HepG2 (cell line): ENCODE measurements at regions not wholly inside any gene's neighbourhood (a gene's known extent, or its start where the extent isn't known, plus 50 kb on each side); places are given as distances from the start of the nearest gene placed in this dataset.

Source experiments
- ATAC-seq: fragments of 200-7000 bp; cut with Tn5 transposase; 3 replicates; pipeline ENCODE4 v1.9.1; 2020; ENCODE audit warnings: mild to moderate bottlenecking, moderate library complexity
- BruUV-seq: library from RNA; stranded (reverse); fragments of 400-500 nt; replicated peaks from 2 replicates; lab custom pipeline; 2021; lab: Mats Ljungman, UMichigan
- CTCF ChIA-PET: fragments of 300-600 bp; formaldehyde crosslinking; extraction: SDS; loops from one replicate; lab custom pipeline; 2021; ENCODE audit warnings: low total read pairs, inconsistent platforms, low intra/inter-chr PET ratio; lab: Yijun Ruan, JAX
- POLR2A ChIA-PET: fragments of 350-600 bp; sonication (Branson Sonifier 250); formaldehyde crosslinking; loops from one replicate; lab custom pipeline; 2020; ENCODE audit warnings: antibody characterized with exemption, inconsistent platforms; lab: Yijun Ruan, JAX
- DNase-seq: peaks from one replicate; pipeline ENCODE4 v3.0.0-alpha.2; 2015; ENCODE audit warnings: low spot score
- FAIRE-seq: peaks from 3 replicates; lab custom pipeline; 2011; peaks lifted over from hg19 to GRCh38; lab: Jason Lieb, UNC
- H2AFZ ChIP-seq: one replicate; pipeline ENCODE4 v1.6.1; 2011; ENCODE audit warnings: low read length, inconsistent platforms
- H3K27ac ChIP-seq: fragments of 300-600 bp; 3 replicates; pipeline ENCODE4 v1.8.0; 2011; ENCODE audit warnings: mixed run types, mild to moderate bottlenecking, mixed read lengths, low read length, inconsistent platforms; ENCODE audit not compliant: insufficient read depth; ENCODE audit errors: extremely low read length
- H3K27me3 ChIP-seq, 2 experiments: fragments of 200-600 bp in 1 of 2; 2 replicates in 1 of 2; 3 replicates in 1 of 2; pipeline versions ENCODE4 v1.6.0 to v1.8.0; 2011; ENCODE audit warnings: low read length in 2 of 2, mild to moderate bottlenecking in 2 of 2, moderate library complexity in 2 of 2, inconsistent platforms in 1 of 2; ENCODE audit not compliant: insufficient read depth in 2 of 2, control insufficient read depth in 1 of 2
- H3K36me3 ChIP-seq, 2 experiments: fragments of 200-600 bp in 1 of 2; replicated peaks in 1 of 2; 2 replicates in 1 of 2; 3 replicates in 1 of 2; pipeline versions ENCODE4 v1.5.1 to v1.8.0; 2011; ENCODE audit warnings: low read length in 2 of 2, inconsistent platforms in 1 of 2; ENCODE audit not compliant: insufficient read depth in 2 of 2, control insufficient read depth in 1 of 2
- H3K4me1 ChIP-seq: 2 replicates; pipeline ENCODE4 v1.5.1; 2012; ENCODE audit warnings: low read length, inconsistent platforms; ENCODE audit not compliant: insufficient read depth
- H3K4me2 ChIP-seq: 2 replicates; pipeline ENCODE4 v1.6.0; 2011; ENCODE audit warnings: low read depth, low read length, inconsistent platforms
- H3K4me3 ChIP-seq, 3 experiments: fragments of 200-600 bp in 1 of 3; sonication (generic), shearing (Covaris generic) in 1 of 3; replicated peaks in 1 of 3; 2 replicates each; pipeline ENCODE4 v1.5.1; 2011 to 2016; ENCODE audit warnings: low read length in 3 of 3, inconsistent platforms in 2 of 3, low read depth in 2 of 3, mild to moderate bottlenecking in 2 of 3, control low read depth in 1 of 3, mixed read lengths in 1 of 3; ENCODE audit not compliant: insufficient read depth in 1 of 3
- H3K79me2 ChIP-seq: one replicate; pipeline ENCODE4 v1.6.1; 2011; ENCODE audit warnings: low read length, inconsistent platforms; ENCODE audit not compliant: insufficient read depth
- H3K9ac ChIP-seq: 2 replicates; pipeline ENCODE4 v1.6.0; 2011; ENCODE audit warnings: mild to moderate bottlenecking, low read depth, low read length, inconsistent platforms; ENCODE audit not compliant: insufficient read depth
- H3K9me3 ChIP-seq: 2 replicates; pipeline ENCODE4 v1.5.1; 2012; ENCODE audit warnings: mild to moderate bottlenecking, low read length
- H4K20me1 ChIP-seq: 2 replicates; pipeline ENCODE4 v1.6.0; 2011; ENCODE audit warnings: inconsistent platforms, mild to moderate bottlenecking, low read length, moderate library complexity; ENCODE audit not compliant: insufficient read depth
- EZH2 ChIP-seq: conservative IDR thresholded peaks from 2 replicates; pipeline ENCODE4 v1.6.1; 2012; ENCODE audit warnings: mild to moderate bottlenecking, low read depth, low read length, moderate library complexity
- FLYWCH1 ChIP-seq: sonication (generic); formaldehyde crosslinking; IDR thresholded peaks from 2 replicates; pipeline ENCODE4 v1.8.1; 2023; ENCODE audit warnings: mild to moderate bottlenecking, missing genetic modification reagents
- HNRNPK ChIP-seq: fragments of 200-400 bp; formaldehyde crosslinking; IDR thresholded peaks from 2 replicates; pipeline ENCODE4 v1.6.1; 2018; ENCODE audit warnings: low read length, low read depth, moderate library complexity, mild to moderate bottlenecking; ENCODE audit not compliant: poor library complexity, severe bottlenecking
- NFE2 ChIP-seq: sonication (generic); formaldehyde crosslinking; IDR thresholded peaks from 2 replicates; pipeline ENCODE4 v1.4.0; 2020; ENCODE audit warnings: missing genetic modification reagents
- PCBP2 ChIP-seq: fragments of 200-400 bp; formaldehyde crosslinking; optimal IDR thresholded peaks from 2 replicates; pipeline ENCODE3; 2018; ENCODE audit warnings: low read length, low read depth; ENCODE audit not compliant: poor library complexity, severe bottlenecking
- SYNCRIP ChIP-seq: fragments of 200-400 bp; formaldehyde crosslinking; IDR thresholded peaks from 2 replicates; pipeline ENCODE4 v1.6.1; 2018; ENCODE audit warnings: mild to moderate bottlenecking, low read depth, low read length; ENCODE audit not compliant: insufficient read depth
- TCF7 ChIP-seq: sonication (generic); IDR thresholded peaks from 2 replicates; pipeline ENCODE4 v1.6.1; 2016; ENCODE audit warnings: antibody characterized with exemption, low read depth
- TIGD3 ChIP-seq: sonication (generic); formaldehyde crosslinking; IDR thresholded peaks from 2 replicates; pipeline ENCODE4 v1.5.1; 2020; ENCODE audit warnings: mild to moderate bottlenecking, missing genetic modification reagents, borderline replicate concordance
- ZNF556 ChIP-seq: sonication (generic); formaldehyde crosslinking; IDR thresholded peaks from 2 replicates; pipeline ENCODE4 v1.4.0; 2020; ENCODE audit warnings: mild to moderate bottlenecking, missing genetic modification reagents, borderline replicate concordance
- ZNF670 ChIP-seq: sonication (generic); formaldehyde crosslinking; IDR thresholded peaks from 2 replicates; pipeline ENCODE4 v1.8.0; 2022; ENCODE audit warnings: mild to moderate bottlenecking, missing genetic modification reagents, borderline replicate concordance
- ZNF776 ChIP-seq: sonication (generic); formaldehyde crosslinking; IDR thresholded peaks from 2 replicates; pipeline ENCODE4 v1.4.0; 2020; ENCODE audit warnings: mild to moderate bottlenecking, missing genetic modification reagents
- WGBS: methylation state at CpG from one replicate; pipeline ENCODE4 v1.1.6; 2017; ENCODE audit warnings: low lambda C conversion rate; 5-methylcytosine and 5-hydroxymethylcytosine counted together
- in situ Hi-C: cut with HindIII; loops from 2 replicates; pipeline ENCODE4 v1.10.0; 2017; ENCODE audit warnings: low pct_unique_long_range_greater_than_20kb; ENCODE audit not compliant: extremely low pct_ligation_motif_present
- intact Hi-C: fragments of 100-400 bp; cut with micrococcal nuclease; formaldehyde crosslinking; loops from one replicate; pipeline ENCODE4 v1.10.0; 2022; ENCODE audit not compliant: unreplicated experiment
- TF ChIP-seq, protein P1 (sequence below): sonication (generic); formaldehyde crosslinking; IDR thresholded peaks from 2 replicates; pipeline ENCODE4 v1.9.0; 2021; ENCODE audit warnings: missing genetic modification reagents, borderline replicate concordance
- TF ChIP-seq, protein P2 (sequence below): sonication (generic); formaldehyde crosslinking; IDR thresholded peaks from 2 replicates; pipeline ENCODE4 v1.8.1; 2022; ENCODE audit warnings: low read depth, mild to moderate bottlenecking, missing genetic modification reagents

- WGBS = 2% methylated on average over 2 of the region's 2 CpGs
- FAIRE-seq = no peak
Observed at GRCh38 chr17:71550675-71551074, 570.1 kb upstream of the SOX9 start.

DNA sequence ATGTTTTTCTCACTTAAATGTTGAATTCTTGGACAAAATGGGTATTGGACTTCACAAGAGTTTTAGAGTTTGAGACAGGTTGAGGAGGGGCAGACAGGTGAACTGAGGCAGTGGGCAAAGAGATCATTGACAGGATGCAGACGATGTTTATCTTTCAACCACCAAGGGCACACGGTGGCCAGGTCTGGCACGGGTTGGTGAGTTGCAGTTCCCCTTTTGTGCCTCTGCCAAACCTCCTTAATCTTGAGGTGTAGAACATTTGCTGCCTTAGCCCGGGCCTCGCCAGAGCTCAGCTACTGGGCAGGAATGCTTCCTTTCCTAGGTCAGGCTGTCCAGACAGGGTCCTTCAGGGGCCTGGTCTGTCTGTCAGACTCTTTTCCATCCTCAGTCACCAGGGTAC lies 567.4 kb upstream of the SOX9 start:
- WGBS = 0% methylated on average over 5 of the region's 5 CpGs
- TF ChIP-seq TIGD3 = no peak
- no peak for TF ChIP-seq EZH2
- TF ChIP-seq, protein P1, sequence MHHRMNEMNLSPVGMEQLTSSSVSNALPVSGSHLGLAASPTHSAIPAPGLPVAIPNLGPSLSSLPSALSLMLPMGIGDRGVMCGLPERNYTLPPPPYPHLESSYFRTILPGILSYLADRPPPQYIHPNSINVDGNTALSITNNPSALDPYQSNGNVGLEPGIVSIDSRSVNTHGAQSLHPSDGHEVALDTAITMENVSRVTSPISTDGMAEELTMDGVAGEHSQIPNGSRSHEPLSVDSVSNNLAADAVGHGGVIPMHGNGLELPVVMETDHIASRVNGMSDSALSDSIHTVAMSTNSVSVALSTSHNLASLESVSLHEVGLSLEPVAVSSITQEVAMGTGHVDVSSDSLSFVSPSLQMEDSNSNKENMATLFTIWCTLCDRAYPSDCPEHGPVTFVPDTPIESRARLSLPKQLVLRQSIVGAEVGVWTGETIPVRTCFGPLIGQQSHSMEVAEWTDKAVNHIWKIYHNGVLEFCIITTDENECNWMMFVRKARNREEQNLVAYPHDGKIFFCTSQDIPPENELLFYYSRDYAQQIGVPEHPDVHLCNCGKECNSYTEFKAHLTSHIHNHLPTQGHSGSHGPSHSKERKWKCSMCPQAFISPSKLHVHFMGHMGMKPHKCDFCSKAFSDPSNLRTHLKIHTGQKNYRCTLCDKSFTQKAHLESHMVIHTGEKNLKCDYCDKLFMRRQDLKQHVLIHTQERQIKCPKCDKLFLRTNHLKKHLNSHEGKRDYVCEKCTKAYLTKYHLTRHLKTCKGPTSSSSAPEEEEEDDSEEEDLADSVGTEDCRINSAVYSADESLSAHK (CRISPR knock-in tag) = no peak
- no peak for TF ChIP-seq ZNF776 (CRISPR knock-in tag)
- TF ChIP-seq FLYWCH1 = no peak
- TF ChIP-seq TCF7 = no peak
- TF ChIP-seq NFE2 = no peak
- TF ChIP-seq ZNF556 = no peak

More at GRCh38 chr17:71550675-71551074, 570.1 kb upstream of the SOX9 start:
- in situ Hi-C loops = no loop called here
- TF ChIP-seq SYNCRIP = no peak
- TF ChIP-seq, protein P2, sequence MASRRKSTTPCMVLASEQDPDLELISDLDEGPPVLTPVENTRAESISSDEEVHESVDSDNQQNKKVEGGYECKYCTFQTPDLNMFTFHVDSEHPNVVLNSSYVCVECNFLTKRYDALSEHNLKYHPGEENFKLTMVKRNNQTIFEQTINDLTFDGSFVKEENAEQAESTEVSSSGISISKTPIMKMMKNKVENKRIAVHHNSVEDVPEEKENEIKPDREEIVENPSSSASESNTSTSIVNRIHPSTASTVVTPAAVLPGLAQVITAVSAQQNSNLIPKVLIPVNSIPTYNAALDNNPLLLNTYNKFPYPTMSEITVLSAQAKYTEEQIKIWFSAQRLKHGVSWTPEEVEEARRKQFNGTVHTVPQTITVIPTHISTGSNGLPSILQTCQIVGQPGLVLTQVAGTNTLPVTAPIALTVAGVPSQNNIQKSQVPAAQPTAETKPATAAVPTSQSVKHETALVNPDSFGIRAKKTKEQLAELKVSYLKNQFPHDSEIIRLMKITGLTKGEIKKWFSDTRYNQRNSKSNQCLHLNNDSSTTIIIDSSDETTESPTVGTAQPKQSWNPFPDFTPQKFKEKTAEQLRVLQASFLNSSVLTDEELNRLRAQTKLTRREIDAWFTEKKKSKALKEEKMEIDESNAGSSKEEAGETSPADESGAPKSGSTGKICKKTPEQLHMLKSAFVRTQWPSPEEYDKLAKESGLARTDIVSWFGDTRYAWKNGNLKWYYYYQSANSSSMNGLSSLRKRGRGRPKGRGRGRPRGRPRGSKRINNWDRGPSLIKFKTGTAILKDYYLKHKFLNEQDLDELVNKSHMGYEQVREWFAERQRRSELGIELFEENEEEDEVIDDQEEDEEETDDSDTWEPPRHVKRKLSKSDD = no peak
- TF ChIP-seq ZNF670 (CRISPR knock-in tag) = no peak
- TF ChIP-seq HNRNPK = peak; percentile 81
- peak; percentile 92 for TF ChIP-seq PCBP2
- ATAC-seq (no peak), DNase-seq (no peak)
- ChIA-PET CTCF (no interaction called here), POLR2A (no interaction called here)
- H3K4me3 ChIP-seq = no peak overlapping the region
- H3K79me2 ChIP-seq = no peaks in the 10 kb centered on the region
- no peaks in the 10 kb centered on the region for H4K20me1 ChIP-seq
- H3K27me3 ChIP-seq = no peaks in the 10 kb centered on the region
- no peak overlapping the region for H3K9ac ChIP-seq
- no peaks in the 10 kb centered on the region for H3K36me3 ChIP-seq
- H3K9me3 ChIP-seq = no peaks in the 10 kb centered on the region
- no peak overlapping the region for H3K4me2 ChIP-seq
- intact Hi-C loops = no loop called here
- no peak overlapping the region for H2AFZ ChIP-seq
- no peak overlapping the region for H3K27ac ChIP-seq
- BruUV-seq = no TSS peak
- no peaks in the 10 kb centered on the region for H3K4me1 ChIP-seq

More for the DNA sequence above, 567.4 kb upstream of the SOX9 start:
- DNase-seq (no peak), ATAC-seq (no peak), FAIRE-seq (no peak)
- Histone ChIP-seq H3K36me3 (no peaks in the 10 kb centered on the region), H3K27me3 (no peaks in the 10 kb centered on the region), H3K4me3 (no peak overlapping the region), H3K9ac (no peak overlapping the region), H3K79me2 (no peaks in the 10 kb centered on the region), H3K4me2 (no peak overlapping the region), H3K9me3 (no peaks in the 10 kb centered on the region), H3K4me1 (no peaks in the 10 kb centered on the region), H2AFZ (no peak overlapping the region), H4K20me1 (no peaks in the 10 kb centered on the region), H3K27ac (no peak overlapping the region)
- ChIA-PET POLR2A (no interaction called here), CTCF (no interaction called here)
- in situ Hi-C loops (no loop called here), intact Hi-C loops (no loop called here)
- no TSS peak for BruUV-seq
